Ishikawa (cell line): ENCODE measurements at regions not wholly inside any gene's neighbourhood (a gene's known extent, or its start where the extent isn't known, plus 50 kb on each side); places are given as distances from the start of the nearest gene placed in this dataset.

Source experiments
- CEBPB ChIP-seq: IDR thresholded peaks from 2 replicates; pipeline ENCODE4 v1.6.1; 2012
- CREB1 ChIP-seq: IDR thresholded peaks from 2 replicates; pipeline ENCODE4 v1.6.1; 2012; ENCODE audit warnings: low read depth
- EGR1 ChIP-seq: IDR thresholded peaks from 2 replicates; pipeline ENCODE4 v1.6.1; 2012
- EP300 ChIP-seq: IDR thresholded peaks from 2 replicates; pipeline ENCODE4 v1.6.1; 2012; ENCODE audit warnings: borderline replicate concordance
- FOXM1 ChIP-seq: IDR thresholded peaks from 2 replicates; pipeline ENCODE4 v1.6.1; 2012; ENCODE audit warnings: low read depth, borderline replicate concordance
- MAX ChIP-seq: IDR thresholded peaks from 2 replicates; pipeline ENCODE4 v1.6.1; 2012
- NFIC ChIP-seq: IDR thresholded peaks from 2 replicates; pipeline ENCODE4 v1.6.1; 2012
- RAD21 ChIP-seq: IDR thresholded peaks from 2 replicates; pipeline ENCODE4 v1.6.1; 2012; ENCODE audit warnings: low read depth
- REST ChIP-seq: IDR thresholded peaks from 2 replicates; pipeline ENCODE4 v1.6.1; 2012; ENCODE audit warnings: low read depth, mild to moderate bottlenecking
- TAF1 ChIP-seq: IDR thresholded peaks from 2 replicates; pipeline ENCODE4 v1.6.1; 2012; ENCODE audit warnings: low read depth, mild to moderate bottlenecking
- TCF12 ChIP-seq: IDR thresholded peaks from 2 replicates; pipeline ENCODE4 v1.6.1; 2012; ENCODE audit warnings: low read depth
- TEAD4 ChIP-seq: IDR thresholded peaks from 2 replicates; pipeline ENCODE4 v1.6.1; 2012
- USF1 ChIP-seq: IDR thresholded peaks from 2 replicates; pipeline ENCODE4 v1.6.1; 2012
- YY1 ChIP-seq: IDR thresholded peaks from 2 replicates; pipeline ENCODE4 v1.6.1; 2012; ENCODE audit warnings: low read depth
- ZBTB7A ChIP-seq: IDR thresholded peaks from 2 replicates; pipeline ENCODE4 v1.6.1; 2012; ENCODE audit warnings: low read depth

GRCh38 chr6:56407883-56408410 lies 160.6 kb upstream of the COL21A1 start:
- no peak for TF ChIP-seq FOXM1
- TF ChIP-seq REST = no peak
- TF ChIP-seq MAX = no peak
- no peak for TF ChIP-seq ZBTB7A
- no peak for TF ChIP-seq TEAD4
- no peak for TF ChIP-seq EGR1
- TF ChIP-seq EP300 = no peak
- no peak for TF ChIP-seq NFIC
- TF ChIP-seq CEBPB = no peak
- TF ChIP-seq TAF1 = no peak
- TF ChIP-seq TCF12 = no peak
- no peak for TF ChIP-seq CREB1
- no peak for TF ChIP-seq USF1
- TF ChIP-seq YY1 = no peak
- no peak for TF ChIP-seq RAD21

GRCh38 chr6:56406276-56407269 lies 159.2 kb upstream of the COL21A1 start:
- TF ChIP-seq FOXM1 = no peak
- TF ChIP-seq MAX = no peak
- TF ChIP-seq EGR1 = no peak
- no peak for TF ChIP-seq TAF1
- TF ChIP-seq CEBPB = no peak
- no peak for TF ChIP-seq EP300
- TF ChIP-seq NFIC = no peak
- TF ChIP-seq TCF12 = no peak
- TF ChIP-seq USF1 = no peak
- TF ChIP-seq ZBTB7A = no peak
- TF ChIP-seq RAD21 = no peak
- no peak for TF ChIP-seq YY1
- no peak for TF ChIP-seq CREB1
- TF ChIP-seq REST = no peak
- no peak for TF ChIP-seq TEAD4

GRCh38 chr6:56404599-56404998 lies 157.2 kb upstream of the COL21A1 start:
- no peak for TF ChIP-seq EP300
- TF ChIP-seq MAX = no peak
- TF ChIP-seq RAD21 = no peak
- TF ChIP-seq TEAD4 = no peak
- TF ChIP-seq USF1 = no peak
- no peak for TF ChIP-seq ZBTB7A
- no peak for TF ChIP-seq YY1

GRCh38 chr6:56403745-56404144 lies 156.4 kb upstream of the COL21A1 start:
- TF ChIP-seq TEAD4 = no peak
- no peak for TF ChIP-seq NFIC

- TF ChIP-seq NFIC = no peak
- no peak for TF ChIP-seq TEAD4
- TF ChIP-seq FOXM1 = no peak
- no peak for TF ChIP-seq TCF12
- no peak for TF ChIP-seq EP300
- TF ChIP-seq TAF1 = no peak
- no peak for TF ChIP-seq RAD21
- TF ChIP-seq CEBPB = no peak
- TF ChIP-seq EGR1 = no peak
- no peak for TF ChIP-seq REST
- TF ChIP-seq YY1 = no peak
- TF ChIP-seq USF1 = no peak
- TF ChIP-seq MAX = no peak
- no peak for TF ChIP-seq CREB1
- no peak for TF ChIP-seq ZBTB7A
These were observed 154.2 kb upstream of the COL21A1 start for GRCh38 chr6:56401477-56402070.
